Ovary (tissue), 7 donors: ENCODE measurements at regions not wholly inside any gene's neighbourhood (a gene's known extent, or its start where the extent isn't known, plus 50 kb on each side); places are given as distances from the start of the nearest gene placed in this dataset.

Experiments used
- DNase-seq, 5 donors: peaks; one replicate each; pipeline ENCODE4 v3.0.0-alpha.2; 2019 to 2020
- H3K27ac ChIP-seq, 2 donors: fragments of 200-600 bp; one replicate each; pipeline versions ENCODE4 v1.5.1 to v1.8.0; 2019 to 2022
- H3K27me3 ChIP-seq: fragments of 200-600 bp; one replicate; pipeline ENCODE4 v1.8.0; 2022
- H3K36me3 ChIP-seq: fragments of 200-600 bp; sonication (generic); one replicate; pipeline ENCODE4 v1.5.1; 2019
- H3K4me1 ChIP-seq: one replicate; pipeline ENCODE4 v1.8.1; 2013; ENCODE audit warnings: mild to moderate bottlenecking, moderate library complexity; ENCODE audit not compliant: insufficient read depth
- H3K4me3 ChIP-seq: fragments of 200-600 bp; sonication (generic); one replicate; pipeline ENCODE4 v1.5.1; 2017
- H3K9me3 ChIP-seq, 2 donors: fragments of 200-600 bp in 1 of 2; sonication (generic) in 1 of 2; one replicate each; pipeline versions ENCODE4 v1.5.1 to v1.8.1; 2013 to 2019; ENCODE audit warnings: mild to moderate bottlenecking in 1 of 2, moderate library complexity in 1 of 2
- EP300 ChIP-seq: sonication (generic); formaldehyde crosslinking; IDR thresholded peaks from one replicate; pipeline ENCODE4 v1.6.1; 2017; ENCODE audit warnings: antibody characterized with exemption
- POLR2A ChIP-seq: fragments of 450-650 bp; IDR thresholded peaks from one replicate; pipeline ENCODE4 v1.6.1; 2017; ENCODE audit warnings: antibody characterized with exemption, mild to moderate bottlenecking, moderate library complexity
- WGBS, 3 donors: extraction: QIAGEN DNeasy Blood & Tissue Kit in 1 of 3; methylation state at CpG; one replicate each; pipeline versions ENCODE4 v1.1.5 to v1.1.7; 2013 to 2017; 5-methylcytosine and 5-hydroxymethylcytosine counted together
- intact Hi-C, 4 donors: fragments of 100-400 bp; cut with DNase I; formaldehyde crosslinking; loops; one replicate each; pipeline versions ENCODE4 v1.11.0 to v1.15.1; 2022 to 2023
- TF ChIP-seq, protein P1 (sequence below), 3 donors: fragments of 450-650 bp in 2 of 3; fragments of 200-600 bp in 1 of 3; IDR thresholded peaks; one replicate each; pipeline versions ENCODE4 v1.5.1 to v1.8.0; 2016 to 2022; ENCODE audit warnings: antibody characterized with exemption in 3 of 3, mild to moderate bottlenecking in 1 of 3
- donor health status: DM: no; HTN: no; CAD: no; lungs with moderate emphysema.
- donor health status: DM: no; HTN: no; CAD: no.
- donor health status: Bipolar disorder and iron deficiency.
- donor health status: DM: no; HTN: no; CAD: no.
- donor health status: DM: yes; HTN: yes; CAD: no.

DNA sequence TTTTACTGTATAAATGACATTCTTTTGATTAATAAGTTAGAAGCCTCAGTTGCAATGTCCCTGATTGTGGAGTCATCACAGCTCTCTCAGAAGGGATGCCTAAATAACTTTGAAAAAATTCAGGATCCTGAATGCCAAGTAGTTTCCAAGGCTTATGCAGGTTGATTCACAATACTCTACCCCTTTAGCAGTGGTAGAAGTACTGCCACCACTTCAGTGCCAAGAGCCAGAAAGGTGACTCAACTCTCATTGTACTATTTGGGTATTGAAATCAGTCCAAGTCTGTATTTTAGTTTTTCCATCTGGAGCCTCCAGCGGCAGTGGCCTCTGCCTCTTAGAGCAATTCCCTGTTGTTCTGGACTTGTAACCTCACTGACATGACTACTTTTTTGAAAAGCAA, 320.1 kb upstream of the NDST4 start:
- no peak overlapping the region for H3K4me3 ChIP-seq
- intact Hi-C loops: no loop called here
- TF ChIP-seq POLR2A (no peak), EP300 (no peak)
- TF ChIP-seq, protein P1, sequence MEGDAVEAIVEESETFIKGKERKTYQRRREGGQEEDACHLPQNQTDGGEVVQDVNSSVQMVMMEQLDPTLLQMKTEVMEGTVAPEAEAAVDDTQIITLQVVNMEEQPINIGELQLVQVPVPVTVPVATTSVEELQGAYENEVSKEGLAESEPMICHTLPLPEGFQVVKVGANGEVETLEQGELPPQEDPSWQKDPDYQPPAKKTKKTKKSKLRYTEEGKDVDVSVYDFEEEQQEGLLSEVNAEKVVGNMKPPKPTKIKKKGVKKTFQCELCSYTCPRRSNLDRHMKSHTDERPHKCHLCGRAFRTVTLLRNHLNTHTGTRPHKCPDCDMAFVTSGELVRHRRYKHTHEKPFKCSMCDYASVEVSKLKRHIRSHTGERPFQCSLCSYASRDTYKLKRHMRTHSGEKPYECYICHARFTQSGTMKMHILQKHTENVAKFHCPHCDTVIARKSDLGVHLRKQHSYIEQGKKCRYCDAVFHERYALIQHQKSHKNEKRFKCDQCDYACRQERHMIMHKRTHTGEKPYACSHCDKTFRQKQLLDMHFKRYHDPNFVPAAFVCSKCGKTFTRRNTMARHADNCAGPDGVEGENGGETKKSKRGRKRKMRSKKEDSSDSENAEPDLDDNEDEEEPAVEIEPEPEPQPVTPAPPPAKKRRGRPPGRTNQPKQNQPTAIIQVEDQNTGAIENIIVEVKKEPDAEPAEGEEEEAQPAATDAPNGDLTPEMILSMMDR (IDR thresholded peaks at IDR 0.05): no peak
- H3K4me1 ChIP-seq: no peaks in the 10 kb centered on the region
- no peak for DNase-seq
- no peaks in the 10 kb centered on the region for H3K36me3 ChIP-seq
- 86 to 97% (median 88%) methylated on average over 1 of the region's 1 CpG for WGBS, 3 donors
- H3K9me3 ChIP-seq: no peaks in the 10 kb centered on the region
- no peak overlapping the region for H3K27ac ChIP-seq
- H3K27me3 ChIP-seq: no peaks in the 10 kb centered on the region

DNA sequence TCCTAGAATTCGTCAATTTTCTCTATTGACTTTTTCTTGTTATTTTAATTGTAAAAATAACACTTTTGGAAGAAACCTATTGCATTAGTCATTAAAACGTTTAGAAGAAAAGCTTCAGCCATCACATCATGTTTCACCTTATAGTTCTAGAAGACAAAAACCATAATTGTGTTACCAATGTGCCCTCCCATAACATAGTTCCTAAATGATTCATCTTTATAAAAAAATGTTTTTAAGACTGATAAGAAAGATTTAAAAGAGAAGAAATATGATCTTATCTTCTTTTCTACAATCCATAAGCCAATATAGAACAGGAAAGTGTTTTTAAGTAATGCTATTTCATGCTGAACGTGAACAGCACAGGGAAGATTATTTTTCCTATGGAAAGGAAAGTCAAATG, 316.6 kb upstream of the NDST4 start:
- WGBS, 3 donors: 68 to 74% (median 73%) methylated on average over 3 of the region's 3 CpGs
- intact Hi-C loops: no loop called here

DNA sequence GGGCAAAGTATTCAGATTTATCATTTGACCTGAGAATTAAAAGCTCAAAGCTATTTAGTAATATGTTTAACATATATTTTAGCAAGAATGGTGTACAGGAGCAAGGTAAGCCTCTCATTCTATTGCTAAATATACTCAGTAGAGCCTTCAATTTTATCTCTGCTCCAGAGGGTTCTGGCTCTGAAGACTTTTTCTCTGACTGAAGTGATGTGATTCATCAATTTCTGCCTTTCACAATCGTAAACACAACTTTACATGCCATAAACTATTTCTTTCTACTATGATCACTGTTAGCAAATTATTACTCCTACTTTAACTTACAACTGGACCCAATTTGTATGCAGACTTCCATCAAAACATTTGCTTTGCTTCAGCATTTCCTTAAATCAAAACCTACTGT, 315.0 kb upstream of the NDST4 start:
- no peaks in the 10 kb centered on the region for H3K9me3 ChIP-seq
- H3K36me3 ChIP-seq: no peaks in the 10 kb centered on the region
- H3K4me3 ChIP-seq: no peak overlapping the region
- TF ChIP-seq POLR2A: no peak
- TF ChIP-seq EP300: no peak
- TF ChIP-seq, protein P1 (IDR thresholded peaks at IDR 0.05): no peak
- no peak overlapping the region for H3K27ac ChIP-seq
- intact Hi-C loops: no loop called here
- 32 to 47% (median 45%) methylated on average over 1 of the region's 1 CpG for WGBS, 3 donors
- DNase-seq: no peak
- H3K27me3 ChIP-seq: no peaks in the 10 kb centered on the region
- H3K4me1 ChIP-seq: no peaks in the 10 kb centered on the region

More for the DNA sequence above, 316.6 kb upstream of the NDST4 start:
- DNase-seq: no peak
- no peaks in the 10 kb centered on the region for H3K4me1 ChIP-seq
- TF ChIP-seq, protein P1 (IDR thresholded peaks at IDR 0.05): no peak
- no peak for TF ChIP-seq POLR2A
- TF ChIP-seq EP300: no peak
- no peaks in the 10 kb centered on the region for H3K9me3 ChIP-seq
- no peaks in the 10 kb centered on the region for H3K36me3 ChIP-seq
- H3K4me3 ChIP-seq: no peak overlapping the region
- H3K27me3 ChIP-seq: no peaks in the 10 kb centered on the region
- H3K27ac ChIP-seq: no peak overlapping the region

DNA sequence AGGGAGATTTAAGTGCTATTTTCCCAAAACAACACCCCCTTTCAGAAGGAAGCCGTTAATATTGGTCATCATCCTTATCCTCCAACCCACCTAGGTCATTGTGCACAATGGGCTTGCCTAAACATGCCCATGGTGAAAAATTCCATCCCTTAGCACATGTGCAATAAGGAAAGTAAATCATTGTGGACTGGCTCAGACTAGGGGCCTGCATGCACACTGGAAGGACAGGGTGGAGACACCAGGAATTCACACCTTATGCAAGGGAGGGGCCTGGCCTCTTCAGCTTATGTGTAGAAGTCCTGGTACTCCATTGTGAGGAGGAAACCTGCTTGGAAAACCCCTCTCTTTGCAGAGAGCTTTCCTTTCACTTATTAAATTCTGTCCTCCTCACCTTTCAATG, 311.4 kb upstream of the NDST4 start:
- TF ChIP-seq POLR2A (no peak), EP300 (no peak)
- TF ChIP-seq, protein P1 (IDR thresholded peaks at IDR 0.05): no peak
- Histone ChIP-seq H3K36me3 (no peaks in the 10 kb centered on the region), H3K27ac (no peak overlapping the region), H3K9me3 (no peaks in the 10 kb centered on the region), H3K4me3 (no peak overlapping the region), H3K4me1 (no peaks in the 10 kb centered on the region), H3K27me3 (no peaks in the 10 kb centered on the region)
- DNase-seq: no peak
- 68 to 73% (median 70%) methylated on average over 1 of the region's 1 CpG for WGBS, 3 donors
- intact Hi-C loops: no loop called here
